ES-I3 (cell line): ENCODE measurements at regions not wholly inside any gene's neighbourhood (a gene's known extent, or its start where the extent isn't known, plus 50 kb on each side); places are given as distances from the start of the nearest gene placed in this dataset.

Source experiments
- H3K36me3 ChIP-seq: 2 replicates; pipeline ENCODE4 v1.6.1; 2013; ENCODE audit warnings: mild to moderate bottlenecking, low read length, control low read depth, moderate library complexity; ENCODE audit not compliant: insufficient read depth
- H3K4me1 ChIP-seq: 2 replicates; pipeline ENCODE4 v1.6.1; 2013; ENCODE audit warnings: mild to moderate bottlenecking, control low read depth, low read length; ENCODE audit not compliant: insufficient read depth
- H3K9ac ChIP-seq: 2 replicates; pipeline ENCODE4 v1.6.1; 2013; ENCODE audit warnings: low read depth, mild to moderate bottlenecking, low read length, moderate library complexity
- H3K9me3 ChIP-seq: 2 replicates; pipeline ENCODE4 v1.6.1; 2013; ENCODE audit warnings: mild to moderate bottlenecking, low read length, moderate library complexity; ENCODE audit not compliant: control insufficient read depth, insufficient read depth

DNA sequence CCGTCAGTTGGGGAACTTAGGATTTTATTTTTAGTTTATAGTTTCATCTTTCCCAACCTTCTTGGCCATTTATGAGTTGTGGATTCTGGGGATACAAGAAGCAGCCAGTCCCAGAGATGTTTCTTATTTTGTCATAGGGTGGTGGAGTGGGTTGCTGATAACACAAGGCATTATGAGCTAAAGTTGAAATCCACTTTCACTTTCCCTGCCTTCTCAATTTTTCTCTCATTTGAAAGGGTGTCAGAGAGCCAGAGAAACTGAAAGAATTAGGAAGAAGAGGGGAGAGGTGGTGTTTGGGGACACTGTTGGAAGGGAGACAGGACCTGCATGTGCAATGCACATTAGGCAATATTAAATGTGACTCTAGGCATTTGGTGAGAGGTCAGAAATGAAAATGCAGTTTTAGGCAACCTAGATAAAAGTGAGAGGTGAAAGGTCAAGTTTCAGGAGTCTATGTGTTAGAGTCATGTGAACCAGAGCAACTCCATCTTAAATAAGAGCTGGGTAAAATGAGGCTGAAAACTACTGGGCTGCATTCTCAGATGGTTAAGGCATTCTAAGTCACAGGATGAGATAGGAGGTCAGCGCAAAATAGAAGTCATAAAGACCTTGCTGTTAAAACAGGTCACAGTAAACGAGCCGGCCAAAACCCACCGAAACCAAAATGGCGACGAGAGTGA, 71.1 kb upstream of the F3 start:
- Histone ChIP-seq H3K36me3 (no peaks in the 10 kb centered on the region), H3K9me3 (no peaks in the 10 kb centered on the region), H3K4me1 (peaks cover 20% of the 10 kb centered on the region; the same call in 1 of the 2 replicates), H3K9ac (no peak overlapping the region)

DNA sequence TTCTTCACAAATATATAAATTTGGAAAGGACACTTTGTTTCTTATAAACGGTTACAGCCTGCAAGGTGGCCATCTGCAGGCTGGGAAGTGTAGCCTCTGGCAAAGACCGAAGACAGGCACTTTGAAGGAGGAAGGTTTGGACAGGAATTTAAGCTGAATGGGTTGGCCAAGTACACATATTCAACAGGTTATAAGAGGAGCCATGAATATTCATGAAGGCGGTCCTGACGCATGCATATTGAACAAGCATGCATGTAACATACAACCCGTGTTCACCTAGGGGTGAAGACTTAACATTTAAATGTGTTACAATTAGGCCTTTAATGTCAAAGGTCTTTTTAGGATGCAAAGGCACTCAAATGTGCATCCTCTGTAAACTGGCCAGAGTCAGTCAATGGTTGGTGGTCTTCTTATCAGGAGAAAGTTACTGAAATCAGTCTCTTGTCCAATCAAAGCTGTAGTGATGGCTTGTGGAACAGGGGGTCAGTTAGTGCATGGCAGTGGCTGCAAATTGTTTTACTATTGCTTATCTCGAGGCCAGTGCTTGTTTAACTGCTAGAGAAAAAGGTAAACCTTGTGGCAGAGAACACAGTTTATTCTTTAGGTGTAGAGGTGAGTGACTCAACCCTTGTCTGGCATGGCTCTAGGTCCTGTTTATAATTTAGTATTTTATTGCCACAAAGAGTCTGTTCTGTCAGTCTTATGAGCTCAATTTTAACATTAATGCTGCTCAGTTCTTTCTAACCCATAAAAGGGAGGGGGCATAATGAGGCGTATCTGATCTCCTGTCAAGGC, 70.3 kb upstream of the F3 start:
- H3K9ac ChIP-seq = no peak overlapping the region
- no peaks in the 10 kb centered on the region for H3K9me3 ChIP-seq
- H3K4me1 ChIP-seq = peaks cover 14% of the 10 kb centered on the region; the same call in 1 of the 2 replicates
- no peaks in the 10 kb centered on the region for H3K36me3 ChIP-seq

DNA sequence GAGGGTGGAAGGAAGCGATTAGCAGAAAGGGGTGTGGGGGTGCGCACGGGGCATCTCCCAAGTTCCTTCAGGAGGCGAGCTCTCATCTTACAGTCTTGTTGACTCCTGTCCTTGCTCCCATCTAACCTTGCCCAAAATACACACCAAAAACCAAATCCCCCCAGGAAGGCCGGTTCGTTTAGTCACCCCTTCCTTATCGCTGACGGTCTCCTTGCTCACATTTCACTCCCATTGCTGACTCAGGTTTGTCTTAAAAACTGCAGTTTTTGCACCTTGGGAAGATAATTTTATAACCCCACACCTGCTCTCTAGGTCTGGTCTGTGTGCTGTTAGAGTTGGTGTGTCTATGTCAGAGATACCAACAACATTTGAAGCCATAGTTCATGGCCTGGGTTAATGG, 68.1 kb upstream of the F3 start:
- H3K9ac ChIP-seq = no peak overlapping the region
- no peaks in the 10 kb centered on the region for H3K9me3 ChIP-seq
- peaks cover 10% of the 10 kb centered on the region; the same call in 1 of the 2 replicates for H3K4me1 ChIP-seq
- no peaks in the 10 kb centered on the region for H3K36me3 ChIP-seq

DNA sequence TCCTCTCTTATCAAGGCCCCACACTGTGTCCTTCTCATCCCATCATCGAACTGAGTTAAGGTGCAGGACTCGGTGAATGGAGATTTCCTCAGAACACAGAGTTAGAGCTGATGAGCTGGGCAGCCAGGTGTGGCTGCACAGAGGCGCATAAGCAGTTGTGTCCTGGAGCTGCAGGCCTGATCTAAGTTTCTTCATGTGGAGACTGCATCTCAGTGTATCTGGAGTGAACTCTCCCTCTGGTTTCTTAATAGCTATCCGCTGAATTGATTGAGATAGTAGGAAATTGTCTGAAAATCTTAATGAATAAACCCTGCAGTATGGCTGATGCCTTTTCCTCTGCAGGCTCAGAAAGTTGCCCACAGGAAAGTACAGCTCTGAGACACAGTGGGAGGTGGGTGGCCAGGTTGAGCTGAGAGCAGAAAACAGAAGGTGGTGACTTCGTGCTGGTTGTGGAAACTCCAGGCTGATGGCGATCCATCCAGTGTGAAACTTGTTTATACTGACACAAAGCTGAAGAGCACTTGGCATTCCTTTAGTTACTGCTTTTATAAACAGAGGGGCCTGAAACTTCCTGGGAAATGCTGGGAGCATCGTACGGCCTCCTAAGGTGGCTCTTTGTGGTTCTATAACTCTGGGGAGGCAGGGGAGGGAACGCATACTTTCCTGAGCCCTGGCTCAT, 67.4 kb upstream of the F3 start:
- no peak overlapping the region for H3K9ac ChIP-seq
- no peaks in the 10 kb centered on the region for H3K36me3 ChIP-seq
- peaks cover 10% of the 10 kb centered on the region; the same call in 1 of the 2 replicates for H3K4me1 ChIP-seq
- no peaks in the 10 kb centered on the region for H3K9me3 ChIP-seq

DNA sequence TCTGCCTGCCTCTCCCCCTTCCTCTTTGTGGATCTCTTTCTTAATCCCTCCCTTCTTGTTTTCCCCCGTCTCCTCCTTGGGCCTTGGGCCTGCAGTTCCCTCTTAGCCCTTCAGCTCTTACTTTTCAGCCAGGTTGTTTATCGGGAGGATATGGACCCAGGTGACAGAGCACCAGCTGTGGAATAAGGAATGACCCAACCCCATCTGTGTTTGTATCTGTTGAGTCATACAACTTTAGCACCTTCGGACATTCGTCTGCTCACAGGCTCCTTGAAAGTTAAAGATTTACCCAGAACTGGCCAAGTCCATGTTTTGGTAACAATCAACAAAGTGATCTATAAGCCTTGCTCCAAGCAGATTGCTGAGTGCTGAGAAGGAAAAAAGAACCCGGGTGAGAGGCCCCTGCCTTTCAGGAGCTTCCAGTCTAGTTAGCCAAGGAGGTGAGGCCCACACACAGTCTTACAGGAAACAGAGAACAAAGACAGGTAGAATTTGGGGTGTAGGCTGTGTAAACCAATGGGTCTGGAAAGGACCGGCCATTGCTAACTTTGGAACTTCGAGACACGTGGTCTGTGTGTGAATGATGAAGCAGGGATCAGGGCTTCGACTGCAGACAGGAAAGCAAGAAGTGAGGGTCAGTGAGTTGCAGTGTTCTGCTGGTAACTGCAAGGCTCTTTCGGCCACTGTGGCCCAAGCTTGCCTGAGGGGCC, 66.7 kb upstream of the F3 start:
- peaks cover 10% of the 10 kb centered on the region; the same call in 1 of the 2 replicates for H3K4me1 ChIP-seq
- H3K9me3 ChIP-seq = no peaks in the 10 kb centered on the region
- no peaks in the 10 kb centered on the region for H3K36me3 ChIP-seq
- no peak overlapping the region for H3K9ac ChIP-seq

DNA sequence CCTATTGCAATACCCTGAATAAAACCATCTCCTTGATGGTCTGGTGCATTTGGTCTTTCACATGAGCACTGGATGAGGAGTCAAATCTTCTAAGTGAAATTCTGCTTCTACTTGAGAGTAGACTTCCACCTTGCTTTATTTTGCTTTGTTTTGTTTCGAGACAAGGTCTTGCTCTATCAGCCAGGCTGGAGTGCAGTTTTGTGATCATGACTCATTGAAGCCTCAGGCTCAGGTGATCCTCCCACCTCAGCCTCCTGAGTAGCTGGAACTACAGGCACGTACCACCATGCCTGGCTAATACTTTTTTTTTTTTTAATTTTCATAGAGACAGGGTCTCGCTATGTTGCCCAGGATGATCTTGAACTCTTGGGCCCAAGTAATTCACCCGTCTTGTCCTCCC, 65.8 kb upstream of the F3 start:
- Histone ChIP-seq H3K4me1 (peaks cover 10% of the 10 kb centered on the region; the same call in 1 of the 2 replicates), H3K9ac (no peak overlapping the region), H3K36me3 (no peaks in the 10 kb centered on the region), H3K9me3 (no peaks in the 10 kb centered on the region)

DNA sequence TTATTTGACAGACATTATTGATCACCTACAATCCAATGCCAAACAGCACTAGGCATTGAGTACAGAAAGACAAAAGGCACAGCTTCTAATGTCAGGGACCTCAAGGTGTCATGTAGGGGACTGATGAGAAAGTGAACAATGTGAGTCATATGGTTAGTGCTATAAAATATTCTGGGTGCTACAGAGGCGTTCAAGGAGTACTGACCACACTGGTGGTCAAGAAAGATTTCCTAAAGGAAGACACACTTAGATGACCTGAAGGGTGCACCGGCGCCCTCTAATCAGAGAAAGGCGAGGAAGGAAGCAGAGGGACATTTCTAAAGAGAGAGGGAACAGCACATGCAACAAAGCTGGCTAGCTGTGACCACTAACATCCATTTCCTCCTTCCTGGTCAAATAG, 64.9 kb upstream of the F3 start:
- Histone ChIP-seq H3K9me3 (no peaks in the 10 kb centered on the region), H3K9ac (no peak overlapping the region), H3K4me1 (peaks cover 14% of the 10 kb centered on the region; the same call in 1 of the 2 replicates), H3K36me3 (no peaks in the 10 kb centered on the region)

DNA sequence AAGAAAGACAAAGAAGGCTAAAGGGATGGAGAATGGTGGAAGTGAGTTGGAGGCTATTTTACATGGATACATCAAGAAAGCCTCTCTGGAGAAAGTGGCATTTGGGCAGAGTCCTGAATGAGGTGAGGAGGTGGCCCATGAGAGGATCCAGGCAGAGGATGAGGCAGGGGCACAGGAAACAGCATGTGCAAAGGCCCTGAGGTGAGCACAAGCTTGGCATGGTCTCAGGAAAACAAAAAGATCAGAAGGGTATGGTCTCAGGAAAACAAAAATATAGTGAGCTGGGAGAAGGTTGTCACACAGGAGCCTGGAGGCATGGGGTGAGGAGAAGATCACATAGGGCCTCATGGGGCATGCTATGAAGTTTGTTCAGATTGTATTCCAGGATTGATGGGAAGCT, 62.1 kb upstream of the F3 start:
- H3K9ac ChIP-seq = no peak overlapping the region
- no peaks in the 10 kb centered on the region for H3K9me3 ChIP-seq
- H3K4me1 ChIP-seq = 0 out of 2 replicates have a peak, but pooled peaks cover 5% of the 10 kb centered on the region
- H3K36me3 ChIP-seq = no peaks in the 10 kb centered on the region

DNA sequence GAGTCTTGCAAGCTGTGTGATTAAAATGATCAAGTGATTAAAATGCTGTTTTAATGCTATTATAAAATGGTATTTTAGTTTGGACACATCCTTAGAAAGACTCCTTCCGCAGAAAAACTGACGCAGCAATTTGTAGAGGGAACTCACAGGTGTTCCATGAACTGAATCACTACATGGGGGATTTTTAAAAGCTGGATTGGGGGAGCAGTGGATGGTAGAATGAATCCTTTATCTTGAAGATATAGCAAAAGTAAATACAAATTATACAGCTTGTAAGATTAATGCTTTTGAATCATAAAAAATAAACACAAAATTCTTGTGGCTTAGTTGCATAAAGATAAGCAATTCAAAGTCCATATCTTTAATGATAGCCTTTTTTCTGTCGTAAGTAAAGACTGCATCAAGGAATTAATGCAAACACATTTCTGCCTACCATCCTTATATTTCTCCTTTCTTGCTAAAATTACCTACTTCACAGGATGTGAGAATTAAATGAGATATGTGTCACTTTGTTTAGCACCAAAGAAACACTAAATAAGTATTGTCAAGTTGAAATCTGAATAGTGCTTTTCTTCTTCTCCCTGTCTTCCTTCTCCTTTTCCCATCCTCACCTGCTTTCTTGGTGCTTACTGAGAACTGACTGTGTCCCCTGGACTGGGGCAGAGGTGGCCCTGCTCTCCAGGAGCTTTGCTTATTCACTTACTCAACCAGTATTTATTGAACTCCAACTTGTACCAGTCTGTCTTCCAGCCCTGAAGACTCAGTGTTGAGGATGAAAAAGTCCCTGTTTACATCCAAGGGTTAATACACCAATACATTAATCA, 61.5 kb upstream of the F3 start:
- no peaks in the 10 kb centered on the region for H3K36me3 ChIP-seq
- 0 out of 2 replicates have a peak, but pooled peaks cover 5% of the 10 kb centered on the region for H3K4me1 ChIP-seq
- no peak overlapping the region for H3K9ac ChIP-seq
- no peaks in the 10 kb centered on the region for H3K9me3 ChIP-seq

DNA sequence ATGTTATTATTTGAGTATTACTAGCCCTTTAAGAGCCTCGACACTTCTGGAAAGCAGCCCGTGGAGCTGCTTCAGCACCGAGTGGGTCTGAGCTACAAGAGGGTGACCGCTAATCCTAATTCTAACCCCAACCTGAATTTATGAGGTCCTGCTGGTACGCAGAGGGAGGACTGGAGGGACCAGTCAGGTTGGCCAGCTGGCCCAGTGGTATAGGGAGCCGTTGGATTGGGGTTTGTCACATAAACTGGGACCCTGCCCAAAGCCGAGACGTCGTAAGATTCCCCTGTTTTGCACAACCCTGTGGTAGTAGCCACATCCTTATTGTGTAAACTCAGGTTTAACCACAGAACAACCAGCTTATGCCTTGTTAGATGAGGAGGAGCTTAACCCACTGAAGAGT, 60.8 kb upstream of the F3 start:
- H3K36me3 ChIP-seq = no peaks in the 10 kb centered on the region
- H3K4me1 ChIP-seq = 0 out of 2 replicates have a peak, but pooled peaks cover 5% of the 10 kb centered on the region
- no peak overlapping the region for H3K9ac ChIP-seq
- H3K9me3 ChIP-seq = no peaks in the 10 kb centered on the region

DNA sequence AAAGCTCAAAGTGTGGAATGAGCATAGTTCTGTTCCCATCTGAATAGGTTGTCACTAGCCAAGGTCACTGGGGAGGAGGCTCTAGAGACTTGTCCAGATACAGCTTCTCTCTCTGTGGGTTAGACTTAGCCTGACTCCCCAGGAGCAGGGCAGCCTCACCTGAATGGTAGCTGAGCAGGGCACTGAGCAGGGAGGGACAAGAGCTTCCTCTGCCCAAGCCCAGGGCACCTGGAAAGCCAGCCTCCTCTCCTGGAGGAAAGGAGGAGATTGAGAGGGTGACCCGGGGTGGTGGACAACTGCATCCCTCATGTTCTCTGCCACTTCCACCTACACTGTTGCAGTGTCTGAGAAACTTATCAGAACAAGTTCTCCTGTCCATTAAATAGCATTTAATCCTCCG, 59.0 kb upstream of the F3 start:
- H3K9me3 ChIP-seq = no peaks in the 10 kb centered on the region
- no peak overlapping the region for H3K9ac ChIP-seq
- no peaks in the 10 kb centered on the region for H3K36me3 ChIP-seq
- H3K4me1 ChIP-seq = 0 out of 2 replicates have a peak, but pooled peaks cover 5% of the 10 kb centered on the region

DNA sequence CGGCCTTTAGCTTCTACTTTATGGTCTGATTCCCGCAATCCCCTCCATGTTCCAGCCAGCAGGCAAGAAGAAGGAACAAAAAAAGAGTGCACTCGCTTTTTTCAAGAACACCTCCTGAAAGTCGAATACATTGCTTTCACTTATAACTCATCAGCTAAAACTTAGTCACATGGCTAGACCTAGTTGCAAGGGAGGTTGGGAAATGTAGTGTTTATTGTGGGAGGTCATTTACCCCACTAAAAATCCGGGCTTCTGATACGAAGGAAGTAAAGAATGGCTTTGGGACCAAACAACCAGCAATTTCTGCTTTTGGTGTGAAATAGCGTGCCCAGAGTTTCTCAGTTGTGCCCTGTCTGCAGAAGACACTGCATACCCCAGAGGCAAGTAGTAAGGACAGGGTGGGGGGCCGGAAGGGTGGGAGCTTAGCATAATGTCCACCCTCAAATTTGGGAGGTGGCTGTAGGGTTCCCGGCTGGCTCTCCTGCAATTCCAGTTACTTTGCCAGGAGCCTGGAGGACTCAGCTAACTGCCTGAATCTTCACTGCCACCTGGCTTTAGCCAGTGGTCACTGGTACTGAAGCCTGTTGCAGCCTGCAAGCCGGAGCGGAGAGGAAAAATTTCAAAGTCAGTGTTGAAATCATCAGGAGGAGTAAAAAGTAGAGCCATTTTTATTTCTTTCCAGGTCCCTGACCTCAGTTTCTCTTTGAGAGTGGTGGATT, 57.7 kb upstream of the F3 start:
- Histone ChIP-seq H3K9ac (no peak overlapping the region), H3K4me1 (0 out of 2 replicates have a peak, but pooled peaks cover 5% of the 10 kb centered on the region), H3K36me3 (no peaks in the 10 kb centered on the region)

DNA sequence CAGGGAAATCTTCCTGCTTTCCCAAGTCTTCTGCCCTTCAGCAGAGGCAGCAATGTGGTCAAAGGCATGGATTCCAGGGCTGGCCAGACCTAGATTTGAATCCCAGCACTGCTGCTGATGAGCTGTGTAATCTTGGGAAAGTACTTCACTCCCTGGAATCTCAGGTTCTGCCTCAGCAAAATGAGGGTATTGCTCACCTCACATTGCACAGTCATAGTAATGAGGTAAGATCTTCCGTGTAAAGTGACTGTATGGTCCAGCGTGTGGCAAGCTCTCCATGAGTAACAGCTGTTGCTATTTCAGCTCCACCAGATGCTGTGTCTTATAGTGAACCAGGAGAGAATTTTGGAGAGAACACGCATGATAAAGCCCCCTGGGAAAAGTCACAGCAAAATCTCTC, 56.1 kb upstream of the F3 start:
- Histone ChIP-seq H3K4me1 (0 out of 2 replicates have a peak, but pooled peaks cover 5% of the 10 kb centered on the region), H3K36me3 (no peaks in the 10 kb centered on the region), H3K9me3 (no peaks in the 10 kb centered on the region), H3K9ac (no peak overlapping the region)

More for the DNA sequence above, 57.7 kb upstream of the F3 start:
- H3K9me3 ChIP-seq = no peaks in the 10 kb centered on the region
